CD8-positive, alpha-beta memory T cell (primary cell): ENCODE measurements at regions not wholly inside any gene's neighbourhood (a gene's known extent, or its start where the extent isn't known, plus 50 kb on each side); places are given as distances from the start of the nearest gene placed in this dataset.
A peak's percentile ranks its signal among the peaks of the same experiment; 100 is the strongest.

Experiments used
- CTCF ChIA-PET: fragments of 350-600 bp; sonication (Branson Sonifier 250); formaldehyde crosslinking; loops from one replicate; lab custom pipeline; 2021; ENCODE audit warnings: antibody characterized with exemption; lab: Charles Lee
- POLR2A ChIA-PET: fragments of 350-600 bp; sonication (Branson Sonifier 250); formaldehyde crosslinking; loops from one replicate; lab custom pipeline; 2021; ENCODE audit warnings: antibody characterized with exemption; lab: Charles Lee
- DNase-seq, 5 donors: peaks; one replicate each; pipeline versions ENCODE4 v3.0.0 to v3.0.0-alpha.2; 2020 to 2022; ENCODE audit warnings: mixed read lengths in 1 of 5
- H3K27ac ChIP-seq: one replicate; pipeline ENCODE4 v1.7.0; 2013; ENCODE audit warnings: low read depth, mild to moderate bottlenecking, low read length, moderate library complexity
- H3K27me3 ChIP-seq: 2 replicates; pipeline ENCODE4 v1.7.0; 2013; ENCODE audit warnings: low read length, mild to moderate bottlenecking; ENCODE audit not compliant: insufficient read depth, poor library complexity, severe bottlenecking
- H3K36me3 ChIP-seq: 2 replicates; pipeline ENCODE4 v1.7.0; 2013; ENCODE audit warnings: mild to moderate bottlenecking, low read length, moderate library complexity; ENCODE audit not compliant: insufficient read depth
- H3K4me1 ChIP-seq: 2 replicates; pipeline ENCODE4 v1.7.0; 2013; ENCODE audit warnings: mild to moderate bottlenecking, low read length, moderate library complexity; ENCODE audit not compliant: insufficient read depth
- H3K4me3 ChIP-seq: 2 replicates; pipeline ENCODE4 v1.7.0; 2013; ENCODE audit warnings: mild to moderate bottlenecking, low read length
- H3K9me3 ChIP-seq: 2 replicates; pipeline ENCODE4 v1.7.0; 2013; ENCODE audit warnings: mild to moderate bottlenecking, low read length
- H3K27ac Mint-ChIP-seq, 8 donors: one replicate each; pipeline ENCODE4 v1.8.0; 2020 to 2021; ENCODE audit warnings: mixed read lengths in 8 of 8, mild to moderate bottlenecking in 6 of 8, inconsistent platforms in 3 of 8, moderate library complexity in 3 of 8
- H3K27me3 Mint-ChIP-seq, 2 donors: one replicate each; pipeline ENCODE4 v1.8.0; 2020 to 2021; ENCODE audit warnings: mixed read lengths in 2 of 2, mild to moderate bottlenecking in 1 of 2, moderate library complexity in 1 of 2
- H3K36me3 Mint-ChIP-seq, 3 donors: one replicate each; pipeline ENCODE4 v1.8.0; 2020 to 2021; ENCODE audit warnings: mixed read lengths in 3 of 3, inconsistent platforms in 1 of 3, mild to moderate bottlenecking in 1 of 3
- H3K4me1 Mint-ChIP-seq, 3 donors: one replicate each; pipeline ENCODE4 v1.8.0; 2020 to 2021; ENCODE audit warnings: mixed read lengths in 3 of 3, inconsistent platforms in 1 of 3, mild to moderate bottlenecking in 1 of 3
- H3K4me3 Mint-ChIP-seq, 7 donors: one replicate each; pipeline ENCODE4 v1.8.0; 2020 to 2021; ENCODE audit warnings: mixed read lengths in 7 of 7, mild to moderate bottlenecking in 6 of 7, moderate library complexity in 4 of 7, inconsistent platforms in 2 of 7
- H3K9me3 Mint-ChIP-seq, 5 donors: one replicate each; pipeline ENCODE4 v1.8.0; 2020 to 2022; ENCODE audit warnings: mixed read lengths in 5 of 5, mild to moderate bottlenecking in 3 of 5, moderate library complexity in 2 of 5, inconsistent platforms in 1 of 5

DNA sequence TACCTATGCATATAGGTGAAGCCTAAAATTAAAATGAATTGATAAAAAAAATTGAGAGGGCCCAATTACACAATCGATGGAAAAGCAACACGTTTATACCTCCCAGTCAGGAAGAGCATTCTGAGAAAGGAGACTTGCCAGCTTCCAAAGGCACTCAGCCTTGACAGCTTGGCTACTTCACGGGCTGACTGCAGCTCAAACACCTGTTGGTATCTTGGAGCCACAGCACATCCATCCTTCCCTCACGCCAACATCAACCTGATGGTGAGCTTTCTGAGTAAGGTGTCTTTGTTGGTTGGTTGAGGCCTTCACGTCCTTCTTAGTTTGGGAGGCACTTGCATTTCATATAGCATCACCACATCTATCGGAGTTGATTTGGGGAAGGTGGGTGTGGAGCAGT lies 598.9 kb upstream of the DIPK2B start:
- peaks cover 10 to 80% (median 59%) of the 10 kb centered on the region in 3 donors for H3K4me1 Mint-ChIP-seq
- no peak for DNase-seq
- no peaks in the 10 kb centered on the region for H3K36me3 Mint-ChIP-seq
- no peak overlapping the region for H3K27ac ChIP-seq
- H3K9me3 Mint-ChIP-seq: no peaks in the 10 kb centered on the region
- peaks cover 0 to 7% of the 10 kb centered on the region in 2 donors for H3K27me3 Mint-ChIP-seq
- no peaks in the 10 kb centered on the region for H3K36me3 ChIP-seq
- peak overlapping the region in 6 of 7 donors; percentile 17 to 73 (median 61) for H3K4me3 Mint-ChIP-seq
- no peaks in the 10 kb centered on the region for H3K9me3 ChIP-seq
- H3K27ac Mint-ChIP-seq: peak overlapping the region in 4 of 8 donors; percentile 32 to 79 (median 66)
- no peaks in the 10 kb centered on the region for H3K4me1 ChIP-seq
- ChIA-PET POLR2A (no interaction called here), CTCF (no interaction called here)
- no peak overlapping the region for H3K4me3 ChIP-seq
- H3K27me3 ChIP-seq: no peaks in the 10 kb centered on the region

DNA sequence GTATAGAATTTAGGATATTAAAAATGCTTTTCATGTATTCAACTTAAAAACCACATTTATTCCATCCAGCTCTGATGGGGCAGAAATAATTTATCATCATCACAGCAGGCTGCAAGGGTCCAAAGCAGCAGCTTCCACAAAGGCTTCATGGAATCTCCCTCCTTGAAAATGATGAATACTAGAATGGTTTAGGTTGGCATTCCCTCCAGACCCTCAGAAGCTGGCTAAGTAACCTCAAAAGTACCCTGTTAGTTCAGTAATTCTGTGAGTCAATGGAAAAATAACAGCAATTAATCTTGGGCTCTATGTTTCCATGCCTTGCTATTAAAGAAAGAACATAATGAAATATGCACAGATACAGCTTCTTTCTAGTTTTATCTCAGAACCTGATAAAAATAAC lies 594.9 kb upstream of the DIPK2B start:
- no peak for DNase-seq
- POLR2A ChIA-PET: no interaction called here
- Histone ChIP-seq H3K9me3 (no peaks in the 10 kb centered on the region), H3K4me3 (no peak overlapping the region), H3K27ac (no peak overlapping the region), H3K4me1 (no peaks in the 10 kb centered on the region), H3K36me3 (no peaks in the 10 kb centered on the region), H3K27me3 (no peaks in the 10 kb centered on the region)
- no peaks in the 10 kb centered on the region for H3K9me3 Mint-ChIP-seq
- H3K4me3 Mint-ChIP-seq: no peak overlapping the region
- peak overlapping the region in 1 of 8 donors; percentile 5 for H3K27ac Mint-ChIP-seq
- H3K27me3 Mint-ChIP-seq: peaks cover 0 to 2% of the 10 kb centered on the region in 2 donors
- CTCF ChIA-PET: no interaction called here
- H3K4me1 Mint-ChIP-seq: peaks cover 5 to 66% (median 41%) of the 10 kb centered on the region in 3 donors
- H3K36me3 Mint-ChIP-seq: no peaks in the 10 kb centered on the region

GRCh38 chrX:45794995-45795337 lies 594.3 kb upstream of the DIPK2B start:
- Mint-ChIP-seq H3K9me3 (no peaks in the 10 kb centered on the region), H3K4me3 (no peak overlapping the region), H3K27ac (peak overlapping the region in 2 of 8 donors; percentile 33 to 45), H3K36me3 (no peaks in the 10 kb centered on the region), H3K27me3 (peaks cover 0 to 2% of the 10 kb centered on the region in 2 donors), H3K4me1 (peaks cover 5 to 63% (median 39%) of the 10 kb centered on the region in 3 donors)
- H3K4me3 ChIP-seq: no peak overlapping the region
- no peaks in the 10 kb centered on the region for H3K27me3 ChIP-seq
- H3K36me3 ChIP-seq: no peaks in the 10 kb centered on the region
- DNase-seq: no peak
- ChIA-PET CTCF (no interaction called here), POLR2A (interaction anchor here (0.6 kb wide), 1 partner anchor 12 kb away, joined by 3 read pairs; no protein-coding TSS in a partner anchor)
- H3K9me3 ChIP-seq: no peaks in the 10 kb centered on the region
- no peaks in the 10 kb centered on the region for H3K4me1 ChIP-seq
- H3K27ac ChIP-seq: no peak overlapping the region

GRCh38 chrX:45794323-45794994 lies 593.8 kb upstream of the DIPK2B start:
- Histone ChIP-seq H3K27ac (no peak overlapping the region), H3K4me1 (no peaks in the 10 kb centered on the region), H3K9me3 (no peaks in the 10 kb centered on the region), H3K27me3 (no peaks in the 10 kb centered on the region), H3K36me3 (no peaks in the 10 kb centered on the region), H3K4me3 (no peak overlapping the region)
- DNase-seq: no peak
- Mint-ChIP-seq H3K27me3 (peaks cover 0 to 2% of the 10 kb centered on the region in 2 donors), H3K9me3 (no peaks in the 10 kb centered on the region), H3K27ac (peak overlapping the region in 1 of 8 donors; percentile 33), H3K36me3 (no peaks in the 10 kb centered on the region), H3K4me1 (peaks cover 5 to 58% (median 34%) of the 10 kb centered on the region in 3 donors), H3K4me3 (no peak overlapping the region)
- ChIA-PET POLR2A (interaction anchor here (0.6 kb wide), 1 partner anchor 12 kb away, joined by 3 read pairs; no protein-coding TSS in a partner anchor), CTCF (no interaction called here)

DNA sequence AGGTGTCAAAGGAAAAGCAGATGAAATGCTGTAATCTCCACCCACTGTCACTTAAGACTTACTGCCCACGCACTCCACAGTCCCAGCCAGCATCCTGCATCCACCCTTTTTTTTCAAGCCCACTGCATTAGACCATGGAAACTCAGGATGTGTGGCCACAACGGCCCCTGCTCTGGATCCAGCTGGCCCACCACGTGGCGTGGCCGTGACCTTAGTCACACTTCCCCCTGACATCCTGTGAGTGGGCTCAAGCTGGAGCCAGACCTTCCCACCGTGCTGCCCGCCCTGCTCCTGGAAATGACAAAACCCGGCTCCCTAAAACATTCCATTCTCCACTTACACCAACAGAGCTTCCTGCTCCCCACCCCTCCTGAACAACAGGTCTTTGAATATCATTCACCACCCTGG lies 588.3 kb upstream of the DIPK2B start:
- H3K27ac Mint-ChIP-seq: peak overlapping the region in 2 of 8 donors; percentile 52
- Histone ChIP-seq H3K27ac (no peak overlapping the region), H3K9me3 (no peaks in the 10 kb centered on the region), H3K4me3 (no peak overlapping the region), H3K4me1 (no peaks in the 10 kb centered on the region), H3K27me3 (no peaks in the 10 kb centered on the region), H3K36me3 (no peaks in the 10 kb centered on the region)
- POLR2A ChIA-PET: no interaction called here
- CTCF ChIA-PET: interaction anchor here (1.3 kb wide), 1 partner anchor 13 kb away, joined by 4 read pairs; no protein-coding TSS in a partner anchor
- H3K27me3 Mint-ChIP-seq: peaks cover 0 to 2% of the 10 kb centered on the region in 2 donors
- peak overlapping the region in 2 of 7 donors; percentile 2 to 71 for H3K4me3 Mint-ChIP-seq
- peaks cover 9 to 31% (median 24%) of the 10 kb centered on the region in 3 donors for H3K4me1 Mint-ChIP-seq
- no peaks in the 10 kb centered on the region for H3K9me3 Mint-ChIP-seq
- DNase-seq: no peak
- H3K36me3 Mint-ChIP-seq: no peaks in the 10 kb centered on the region

DNA sequence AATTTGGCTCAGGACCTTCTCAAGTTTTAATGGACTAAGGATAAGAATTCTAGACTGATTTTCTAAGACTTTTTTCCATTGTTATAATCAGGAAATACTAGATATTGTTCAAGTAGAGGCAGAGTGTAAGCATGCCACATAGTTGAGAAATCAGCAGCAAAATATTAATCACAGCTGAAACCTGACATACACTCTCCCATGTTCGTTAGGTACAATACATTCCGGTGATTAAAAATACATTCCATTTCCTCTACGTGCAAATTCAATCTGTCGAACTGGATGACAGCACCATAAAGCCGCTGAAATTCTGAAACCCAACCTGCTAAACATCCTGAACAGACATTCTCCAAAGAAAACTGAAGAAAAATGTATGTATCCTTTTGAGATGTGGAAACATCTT lies 587.6 kb upstream of the DIPK2B start:
- ChIA-PET CTCF (no interaction called here), POLR2A (no interaction called here)
- H3K36me3 Mint-ChIP-seq: no peaks in the 10 kb centered on the region
- no peak overlapping the region for H3K27ac ChIP-seq
- no peaks in the 10 kb centered on the region for H3K27me3 ChIP-seq
- no peaks in the 10 kb centered on the region for H3K36me3 ChIP-seq
- H3K27me3 Mint-ChIP-seq: peaks cover 0 to 2% of the 10 kb centered on the region in 2 donors
- no peaks in the 10 kb centered on the region for H3K9me3 ChIP-seq
- H3K4me1 ChIP-seq: no peaks in the 10 kb centered on the region
- H3K4me3 ChIP-seq: no peak overlapping the region
- no peak for DNase-seq
- H3K4me3 Mint-ChIP-seq: no peak overlapping the region
- no peaks in the 10 kb centered on the region for H3K9me3 Mint-ChIP-seq
- no peak overlapping the region for H3K27ac Mint-ChIP-seq
- H3K4me1 Mint-ChIP-seq: peaks cover 7 to 26% (median 17%) of the 10 kb centered on the region in 3 donors

DNA sequence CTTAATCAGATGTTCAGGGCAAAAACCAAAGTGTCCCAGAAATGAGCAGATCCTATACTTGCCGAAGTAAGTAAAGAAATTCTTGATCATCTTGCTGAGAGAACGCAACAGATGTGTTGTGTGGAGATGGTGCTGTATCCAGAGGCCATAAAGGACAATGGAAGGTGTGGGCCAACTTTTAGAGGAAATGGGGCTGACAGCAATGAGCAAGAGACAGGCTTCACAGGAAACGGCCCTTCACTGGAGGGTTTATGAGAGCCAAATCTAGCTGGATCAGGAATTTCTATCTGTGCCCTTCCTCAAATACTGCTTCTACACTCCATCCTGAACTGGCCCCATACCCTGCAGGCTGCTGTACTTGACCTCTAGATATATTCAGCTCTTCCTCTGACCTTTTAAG lies 583.9 kb upstream of the DIPK2B start:
- Histone ChIP-seq H3K4me3 (no peak overlapping the region), H3K27ac (no peak overlapping the region), H3K27me3 (no peaks in the 10 kb centered on the region), H3K9me3 (no peaks in the 10 kb centered on the region), H3K36me3 (no peaks in the 10 kb centered on the region), H3K4me1 (no peaks in the 10 kb centered on the region)
- Mint-ChIP-seq H3K27ac (peak overlapping the region in 1 of 8 donors; percentile 46), H3K36me3 (no peaks in the 10 kb centered on the region), H3K9me3 (no peaks in the 10 kb centered on the region), H3K4me1 (peaks cover 6 to 25% (median 11%) of the 10 kb centered on the region in 3 donors), H3K4me3 (no peak overlapping the region), H3K27me3 (peaks cover 0 to 6% of the 10 kb centered on the region in 2 donors)
- CTCF ChIA-PET: no interaction called here
- DNase-seq: no peak
- POLR2A ChIA-PET: no interaction called here

DNA sequence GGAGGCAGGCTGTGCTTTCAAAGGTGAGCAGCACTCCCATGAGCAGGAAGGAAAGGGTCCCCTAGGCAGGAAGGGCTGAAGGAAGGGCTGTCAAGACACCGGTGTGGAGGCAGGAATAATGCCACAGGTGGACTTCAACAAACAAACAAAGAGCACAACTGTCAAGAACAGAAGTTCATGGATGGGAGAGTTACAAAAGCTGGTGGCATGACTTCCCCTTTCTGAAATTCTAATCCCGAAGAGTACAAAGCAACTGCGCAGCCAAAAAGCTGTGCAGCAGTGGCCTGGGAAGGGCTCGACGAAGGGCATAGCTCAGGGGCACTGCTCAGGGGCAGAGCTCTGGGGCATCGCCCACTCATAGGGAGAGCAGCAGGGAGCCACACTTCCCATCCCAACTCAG lies 582.3 kb upstream of the DIPK2B start:
- no peak for DNase-seq
- H3K9me3 ChIP-seq: no peaks in the 10 kb centered on the region
- H3K36me3 Mint-ChIP-seq: no peaks in the 10 kb centered on the region
- no peaks in the 10 kb centered on the region for H3K27me3 ChIP-seq
- ChIA-PET CTCF (no interaction called here), POLR2A (no interaction called here)
- H3K4me1 Mint-ChIP-seq: peaks cover 0 to 25% (median 4%) of the 10 kb centered on the region in 3 donors
- peaks cover 0 to 6% of the 10 kb centered on the region in 2 donors for H3K27me3 Mint-ChIP-seq
- H3K27ac ChIP-seq: no peak overlapping the region
- no peaks in the 10 kb centered on the region for H3K9me3 Mint-ChIP-seq
- H3K4me3 ChIP-seq: no peak overlapping the region
- H3K4me1 ChIP-seq: no peaks in the 10 kb centered on the region
- H3K4me3 Mint-ChIP-seq: no peak overlapping the region
- H3K36me3 ChIP-seq: no peaks in the 10 kb centered on the region
- H3K27ac Mint-ChIP-seq: peak overlapping the region in 1 of 8 donors; percentile 34
